Skeletal muscle tissue (tissue), 3 donors: ENCODE measurements at regions not wholly inside any gene's neighbourhood (a gene's known extent, or its start where the extent isn't known, plus 50 kb on each side); places are given as distances from the start of the nearest gene placed in this dataset.

Experiments
- H3K27ac ChIP-seq: one replicate; pipeline ENCODE4 v1.7.0; 2013; ENCODE audit warnings: mild to moderate bottlenecking, low read depth, low read length, inconsistent platforms
- H3K27me3 ChIP-seq, 3 donors: one replicate each; pipeline ENCODE4 v1.7.0; 2013; ENCODE audit warnings: low read length in 3 of 3; ENCODE audit not compliant: control insufficient read depth in 3 of 3, insufficient read depth in 3 of 3
- H3K36me3 ChIP-seq, 3 donors: one replicate each; pipeline ENCODE4 v1.7.0; 2013; ENCODE audit warnings: low read length in 3 of 3; ENCODE audit not compliant: control insufficient read depth in 3 of 3, insufficient read depth in 3 of 3
- H3K4me1 ChIP-seq, 3 donors: one replicate each; pipeline ENCODE4 v1.7.0; 2013; ENCODE audit warnings: low read length in 3 of 3, mild to moderate bottlenecking in 3 of 3; ENCODE audit not compliant: control insufficient read depth in 3 of 3, insufficient read depth in 3 of 3
- H3K4me3 ChIP-seq, 3 donors: one replicate each; pipeline ENCODE4 v1.7.0; 2013; ENCODE audit warnings: low read length in 3 of 3
- H3K9ac ChIP-seq, 3 donors: one replicate each; pipeline ENCODE4 v1.7.0; 2013; ENCODE audit warnings: low read length in 3 of 3, mild to moderate bottlenecking in 3 of 3, moderate library complexity in 2 of 3, low read depth in 1 of 3
- H3K9me3 ChIP-seq, 3 donors: one replicate each; pipeline ENCODE4 v1.7.0; 2013; ENCODE audit warnings: low read length in 3 of 3; ENCODE audit not compliant: control insufficient read depth in 3 of 3
- donor health status: Osteomylitis.

DNA sequence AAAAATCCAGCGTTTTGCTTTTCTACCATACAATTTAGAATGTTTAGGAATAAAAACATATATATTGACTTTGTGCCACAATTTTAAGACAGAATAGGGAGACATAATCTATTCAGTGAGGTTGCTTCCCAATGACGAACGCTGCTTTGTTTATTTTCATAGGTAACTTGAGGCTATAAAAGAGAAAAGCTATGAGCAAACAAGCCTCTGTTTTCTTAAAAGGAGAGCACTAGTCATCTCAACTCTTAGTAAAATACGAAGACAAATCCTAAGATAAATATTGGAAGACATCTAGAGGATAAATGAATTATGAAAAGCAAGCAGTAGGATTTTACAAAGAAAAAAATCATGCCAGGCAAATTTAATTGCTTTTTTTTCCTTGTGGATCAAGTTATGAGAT, 363.6 kb downstream of the ANXA1 start:
- Histone ChIP-seq H3K4me1 (no peaks in the 10 kb centered on the region), H3K36me3 (no peaks in the 10 kb centered on the region), H3K4me3 (no peak overlapping the region), H3K27ac (no peak overlapping the region), H3K9ac (no peak overlapping the region), H3K27me3 (no peaks in the 10 kb centered on the region), H3K9me3 (no peaks in the 10 kb centered on the region)

DNA sequence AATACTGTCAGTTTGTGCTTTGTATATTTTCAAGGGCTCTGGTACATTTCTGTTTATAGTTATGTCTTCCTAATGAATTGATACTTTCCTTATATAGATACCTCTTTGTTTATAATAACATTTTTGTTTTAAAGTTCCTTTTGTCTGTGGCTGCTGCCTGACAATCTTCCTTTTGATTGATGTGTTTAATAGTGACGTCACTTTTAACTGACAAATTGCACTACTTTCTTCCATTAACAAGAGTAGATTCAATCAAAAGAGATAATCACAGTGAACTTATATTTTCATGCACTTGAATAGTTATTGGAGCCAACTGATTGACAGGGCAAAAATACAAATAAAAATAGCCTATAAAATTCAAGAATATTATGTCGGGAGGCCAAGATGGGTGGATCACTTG, 371.7 kb downstream of the ANXA1 start:
- no peaks in the 10 kb centered on the region for H3K4me1 ChIP-seq
- no peak overlapping the region for H3K27ac ChIP-seq
- H3K36me3 ChIP-seq, result no peaks in the 10 kb centered on the region

DNA sequence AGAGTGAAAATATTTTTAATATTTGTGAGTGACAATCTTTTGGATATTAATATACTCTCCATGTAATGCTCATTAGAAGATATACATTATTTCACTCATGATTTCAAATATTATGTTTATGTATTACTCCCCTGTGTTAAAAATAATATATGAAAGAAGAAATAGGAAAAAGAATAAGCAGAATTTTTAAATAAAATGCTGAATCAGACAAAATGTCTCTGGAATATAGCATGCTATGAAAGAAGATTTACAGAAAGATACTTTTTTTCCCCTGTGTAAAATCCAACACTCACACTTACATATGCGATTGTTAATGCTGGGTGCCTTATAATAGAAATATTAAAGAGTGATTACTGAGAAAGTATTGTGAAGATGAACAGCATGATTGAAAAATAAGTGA, 373.7 kb downstream of the ANXA1 start:
- H3K4me1 ChIP-seq, result no peaks in the 10 kb centered on the region
- no peak overlapping the region for H3K4me3 ChIP-seq
- H3K9me3 ChIP-seq, result peaks cover 0 to 3% (median 2%) of the 10 kb centered on the region in 3 donors
- H3K9ac ChIP-seq, result no peak overlapping the region
- no peak overlapping the region for H3K27ac ChIP-seq
- H3K36me3 ChIP-seq, result no peaks in the 10 kb centered on the region
- no peaks in the 10 kb centered on the region for H3K27me3 ChIP-seq

More for the DNA sequence above, 371.7 kb downstream of the ANXA1 start:
- Histone ChIP-seq H3K9me3 (peaks cover 0 to 3% (median 0%) of the 10 kb centered on the region in 3 donors), H3K27me3 (no peaks in the 10 kb centered on the region), H3K9ac (no peak overlapping the region), H3K4me3 (no peak overlapping the region)

DNA sequence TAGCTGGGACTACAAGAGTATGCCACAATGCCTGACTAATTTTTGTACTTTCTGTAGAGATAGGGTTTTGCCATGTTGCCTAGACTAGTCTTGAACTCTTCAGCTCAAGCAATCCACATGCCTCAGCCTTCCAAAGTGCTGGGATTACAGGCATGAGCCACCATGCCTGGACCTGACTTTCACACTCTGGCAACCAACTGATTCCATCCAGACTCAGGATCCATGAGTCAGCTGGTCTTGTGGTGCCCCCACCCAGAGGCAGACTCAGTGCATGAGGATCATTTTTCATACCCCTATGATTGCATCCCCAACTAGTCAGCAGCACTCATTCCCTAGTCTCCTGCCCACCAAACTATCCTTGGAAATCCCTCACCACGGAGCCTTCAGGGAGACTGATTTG, 375.9 kb downstream of the ANXA1 start:
- H3K9me3 ChIP-seq, result peaks cover 0 to 3% (median 2%) of the 10 kb centered on the region in 3 donors
- no peak overlapping the region for H3K4me3 ChIP-seq
- H3K36me3 ChIP-seq, result no peaks in the 10 kb centered on the region
- H3K27ac ChIP-seq, result no peak overlapping the region
- no peaks in the 10 kb centered on the region for H3K4me1 ChIP-seq
- no peaks in the 10 kb centered on the region for H3K27me3 ChIP-seq
- H3K9ac ChIP-seq, result no peak overlapping the region

DNA sequence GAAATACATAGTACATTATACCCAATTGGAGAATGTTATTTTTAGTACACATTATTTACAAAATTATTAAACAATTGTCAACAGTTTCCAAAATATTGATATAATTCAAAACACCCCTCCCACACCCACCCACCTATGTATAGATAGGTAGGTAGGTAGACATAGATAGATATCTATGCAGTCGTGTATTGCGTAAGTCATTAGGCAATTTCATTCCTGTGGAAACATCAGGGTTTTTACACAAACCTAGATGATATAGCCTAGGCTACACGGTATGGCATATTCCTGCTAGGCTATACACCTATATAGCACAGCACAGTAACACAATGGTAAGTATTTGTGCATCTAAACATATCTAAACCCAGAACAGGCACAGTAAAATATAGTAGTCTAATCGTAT, 377.3 kb downstream of the ANXA1 start:
- H3K36me3 ChIP-seq, result no peaks in the 10 kb centered on the region
- no peak overlapping the region for H3K27ac ChIP-seq
- no peaks in the 10 kb centered on the region for H3K4me1 ChIP-seq
- peaks cover 0 to 3% (median 2%) of the 10 kb centered on the region in 3 donors for H3K9me3 ChIP-seq
- no peak overlapping the region for H3K9ac ChIP-seq
- no peak overlapping the region for H3K4me3 ChIP-seq
- H3K27me3 ChIP-seq, result no peaks in the 10 kb centered on the region

DNA sequence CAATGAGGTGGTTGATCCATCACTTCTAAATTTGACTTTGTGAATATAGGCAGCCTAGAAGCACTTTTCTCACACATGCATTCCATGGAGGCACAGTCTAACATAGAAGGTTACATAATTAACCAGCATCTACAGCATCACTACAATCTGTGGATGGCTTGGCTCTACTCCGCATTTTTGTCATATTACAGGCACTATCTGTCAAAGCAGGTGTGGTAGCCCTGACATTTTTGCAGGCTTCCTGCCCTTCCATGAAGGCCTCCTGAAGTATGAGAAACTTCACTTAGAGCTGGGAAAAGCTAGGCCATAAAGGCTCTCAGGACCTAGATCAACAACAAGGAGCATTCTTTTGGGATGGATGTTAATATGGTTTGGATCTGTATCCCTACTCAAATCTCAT, 378.0 kb downstream of the ANXA1 start:
- peaks cover 0 to 3% (median 2%) of the 10 kb centered on the region in 3 donors for H3K9me3 ChIP-seq
- no peak overlapping the region for H3K4me3 ChIP-seq
- H3K27me3 ChIP-seq, result no peaks in the 10 kb centered on the region
- H3K27ac ChIP-seq, result no peak overlapping the region
- H3K36me3 ChIP-seq, result no peaks in the 10 kb centered on the region
- H3K4me1 ChIP-seq, result no peaks in the 10 kb centered on the region
- H3K9ac ChIP-seq, result no peak overlapping the region

DNA sequence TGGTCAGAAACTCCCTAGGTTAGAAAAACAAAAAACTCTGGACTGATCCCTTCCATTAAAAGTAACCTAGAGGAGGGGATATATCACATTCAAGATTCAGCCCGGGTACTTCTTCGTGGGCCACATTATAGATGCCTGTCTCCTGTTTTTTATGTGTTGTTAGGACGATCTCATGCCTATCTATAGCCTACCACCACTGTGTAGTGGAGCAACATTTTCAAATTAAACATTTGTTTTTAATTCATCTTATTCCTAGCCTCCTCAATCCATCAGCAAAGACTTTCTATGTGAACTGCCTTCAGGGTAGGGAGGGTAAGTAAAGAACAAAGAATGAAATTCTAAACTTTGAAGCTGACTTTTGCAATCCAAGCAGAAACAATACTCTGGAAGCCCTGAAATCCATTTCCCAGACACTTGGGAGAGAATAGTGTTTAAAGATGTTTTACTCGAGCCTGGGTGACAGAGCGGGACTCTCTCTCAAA, 379.4 kb downstream of the ANXA1 start:
- Histone ChIP-seq H3K9ac (no peak overlapping the region), H3K27ac (no peak overlapping the region)

DNA sequence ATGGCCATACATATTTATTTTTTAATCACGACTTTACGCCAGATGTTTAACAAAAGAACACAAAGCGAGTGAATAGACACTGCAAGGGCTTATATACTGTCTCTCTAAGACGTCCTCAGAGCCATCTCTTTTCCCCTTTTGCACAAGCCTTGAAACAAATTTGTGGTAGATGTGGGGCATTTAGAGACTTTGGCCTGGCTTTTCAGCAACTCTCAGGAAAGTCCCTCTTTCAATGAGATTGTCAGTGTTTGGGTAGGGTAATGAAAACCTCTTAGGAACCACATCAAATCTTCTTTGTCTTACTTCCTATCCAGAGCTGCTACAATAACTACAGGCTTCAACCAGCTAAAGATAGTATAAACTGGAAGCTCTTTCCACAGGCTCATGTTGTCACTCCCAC, 380.0 kb downstream of the ANXA1 start:
- no peaks in the 10 kb centered on the region for H3K4me1 ChIP-seq
- H3K36me3 ChIP-seq, result no peaks in the 10 kb centered on the region
- H3K9ac ChIP-seq, result no peak overlapping the region
- H3K27ac ChIP-seq, result no peak overlapping the region
- H3K4me3 ChIP-seq, result no peak overlapping the region
- H3K27me3 ChIP-seq, result no peaks in the 10 kb centered on the region
- peaks cover 0 to 3% (median 2%) of the 10 kb centered on the region in 3 donors for H3K9me3 ChIP-seq

More for the DNA sequence above, 379.4 kb downstream of the ANXA1 start:
- no peaks in the 10 kb centered on the region for H3K4me1 ChIP-seq
- H3K27me3 ChIP-seq, result no peaks in the 10 kb centered on the region
- peaks cover 0 to 3% (median 2%) of the 10 kb centered on the region in 3 donors for H3K9me3 ChIP-seq
- no peak overlapping the region for H3K4me3 ChIP-seq
- H3K36me3 ChIP-seq, result no peaks in the 10 kb centered on the region

DNA sequence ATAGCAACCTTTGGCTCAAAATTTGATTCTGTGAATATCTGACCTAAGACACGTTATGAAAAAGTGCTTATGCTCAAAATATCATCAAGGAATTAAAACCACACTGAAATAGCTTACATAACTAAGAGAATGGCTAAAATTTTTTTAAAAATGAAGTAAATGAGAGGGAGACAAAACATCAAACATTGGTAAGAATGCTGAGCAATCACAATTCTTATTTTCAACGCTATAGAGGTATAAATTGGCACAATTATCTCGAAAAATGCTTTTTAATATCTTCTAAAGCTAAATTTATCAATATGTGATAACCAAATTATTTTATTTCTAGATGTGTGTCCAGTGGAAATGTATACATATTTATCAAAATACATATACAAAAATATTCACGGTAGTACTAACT, 381.3 kb downstream of the ANXA1 start:
- Histone ChIP-seq H3K9ac (no peak overlapping the region), H3K4me1 (no peaks in the 10 kb centered on the region), H3K9me3 (peaks cover 0 to 2% (median 0%) of the 10 kb centered on the region in 3 donors), H3K27me3 (no peaks in the 10 kb centered on the region), H3K36me3 (no peaks in the 10 kb centered on the region), H3K4me3 (no peak overlapping the region), H3K27ac (no peak overlapping the region)

DNA sequence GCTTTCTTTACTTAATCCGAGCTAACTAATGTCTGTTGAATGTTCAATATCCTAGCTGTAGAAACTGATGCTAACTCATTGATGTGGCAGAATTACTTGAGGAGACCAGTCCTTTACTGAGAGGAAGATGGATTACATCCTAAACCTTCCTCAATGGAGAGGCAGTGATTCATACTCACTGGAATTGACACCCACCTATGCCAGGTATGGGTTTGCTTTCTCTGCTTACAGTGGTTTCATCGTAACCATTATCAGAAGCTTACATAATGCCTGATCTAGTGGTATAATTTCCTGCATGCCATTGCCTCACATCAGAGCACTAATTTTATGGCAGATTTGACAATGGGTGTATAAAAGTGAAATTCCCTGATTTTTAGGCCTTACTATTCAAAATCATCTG, 384.7 kb downstream of the ANXA1 start:
- Histone ChIP-seq H3K36me3 (no peaks in the 10 kb centered on the region), H3K27me3 (no peaks in the 10 kb centered on the region), H3K4me3 (no peak overlapping the region), H3K9ac (no peak overlapping the region), H3K9me3 (no peaks in the 10 kb centered on the region), H3K4me1 (no peaks in the 10 kb centered on the region), H3K27ac (no peak overlapping the region)

DNA sequence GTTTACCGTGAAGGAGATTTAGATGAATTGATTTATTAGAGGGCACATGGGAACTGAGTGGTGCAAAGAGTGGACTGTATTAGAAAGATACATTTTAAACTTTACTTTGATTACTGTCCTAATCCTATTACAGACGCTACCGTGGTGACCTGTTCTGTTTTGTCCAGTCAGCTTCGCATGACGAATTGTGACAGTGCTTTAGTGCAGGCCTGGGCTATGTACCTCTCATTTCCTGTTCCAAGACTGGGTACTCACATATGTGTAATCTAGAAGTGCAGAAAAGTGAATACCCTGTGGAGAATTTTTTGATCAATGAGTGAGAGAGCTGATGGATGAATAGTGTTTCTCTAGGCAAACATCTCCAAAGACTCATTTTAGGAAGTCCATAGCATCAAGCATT, 385.9 kb downstream of the ANXA1 start:
- Histone ChIP-seq H3K27ac (no peak overlapping the region), H3K27me3 (no peaks in the 10 kb centered on the region), H3K4me3 (no peak overlapping the region), H3K4me1 (no peaks in the 10 kb centered on the region), H3K36me3 (no peaks in the 10 kb centered on the region), H3K9ac (no peak overlapping the region), H3K9me3 (no peaks in the 10 kb centered on the region)
